Memory B cell (primary cell): ENCODE measurements at regions not wholly inside any gene's neighbourhood (a gene's known extent, or its start where the extent isn't known, plus 50 kb on each side); places are given as distances from the start of the nearest gene placed in this dataset.

Source experiments
- ATAC-seq: fragments of 150-1000 bp; cut with Tn5 transposase; 2 replicates; pipeline ENCODE4 v1.10.0; 2021; ENCODE audit warnings: low read depth, mild to moderate bottlenecking, moderate library complexity
- DNase-seq, 2 donors: peaks; one replicate each; pipeline ENCODE4 v3.0.0; 2022; ENCODE audit warnings: low spot score in 2 of 2
- H3K27ac Mint-ChIP-seq: one replicate; pipeline ENCODE4 v1.8.0; 2022; ENCODE audit warnings: mild to moderate bottlenecking, moderate library complexity, mixed read lengths
- H3K27me3 Mint-ChIP-seq: one replicate; pipeline ENCODE4 v1.8.0; 2022; ENCODE audit warnings: mixed read lengths
- H3K36me3 Mint-ChIP-seq: one replicate; pipeline ENCODE4 v1.8.0; 2022; ENCODE audit warnings: mild to moderate bottlenecking, mixed read lengths
- H3K4me1 Mint-ChIP-seq: one replicate; pipeline ENCODE4 v1.8.0; 2022; ENCODE audit warnings: mixed read lengths
- H3K4me3 Mint-ChIP-seq: one replicate; pipeline ENCODE4 v1.8.0; 2022; ENCODE audit warnings: mild to moderate bottlenecking, moderate library complexity, mixed read lengths
- H3K9me3 Mint-ChIP-seq: one replicate; pipeline ENCODE4 v1.8.0; 2022; ENCODE audit warnings: mixed read lengths

DNA sequence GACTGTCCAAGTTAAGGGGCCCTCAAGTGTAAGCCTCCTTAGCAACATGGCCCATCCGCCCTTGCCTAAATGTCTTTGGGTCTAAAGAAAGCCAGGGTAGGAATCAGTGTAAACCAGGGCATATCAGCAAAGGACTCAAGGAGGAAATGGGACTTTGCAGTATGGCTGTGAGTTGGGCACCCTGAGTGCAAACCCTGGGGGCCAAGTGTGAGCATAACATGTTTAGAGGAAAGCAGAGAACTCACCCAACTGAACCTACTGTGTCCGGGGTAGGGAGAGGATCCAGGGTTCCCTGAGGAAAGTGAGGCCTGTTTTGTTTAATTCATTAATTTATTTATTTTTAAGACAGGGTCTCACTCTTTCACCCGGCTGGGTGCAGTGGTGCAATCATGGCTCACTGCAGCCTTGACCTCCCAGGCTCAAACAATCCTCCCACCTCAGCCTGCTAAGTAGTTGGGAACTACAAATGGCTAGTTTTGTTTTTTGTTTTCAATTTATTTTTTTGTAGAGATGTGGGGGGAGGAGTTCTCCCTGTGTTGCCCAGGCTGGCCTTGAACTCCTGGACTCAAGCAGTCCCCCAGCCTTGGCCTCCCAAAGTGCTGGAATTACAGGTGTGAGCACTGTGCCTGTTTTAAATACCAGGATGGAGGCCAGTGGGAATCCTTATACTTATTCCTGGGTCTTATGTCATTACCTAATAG is 51.0 kb upstream of the ACTR3 start:
- ATAC-seq (no peak), DNase-seq (no peak)
- Mint-ChIP-seq H3K9me3 (no peaks in the 10 kb centered on the region), H3K4me3 (no peak overlapping the region), H3K36me3 (peaks cover 20% of the 10 kb centered on the region), H3K27ac (no peak overlapping the region), H3K27me3 (no peaks in the 10 kb centered on the region), H3K4me1 (no peaks in the 10 kb centered on the region)

DNA sequence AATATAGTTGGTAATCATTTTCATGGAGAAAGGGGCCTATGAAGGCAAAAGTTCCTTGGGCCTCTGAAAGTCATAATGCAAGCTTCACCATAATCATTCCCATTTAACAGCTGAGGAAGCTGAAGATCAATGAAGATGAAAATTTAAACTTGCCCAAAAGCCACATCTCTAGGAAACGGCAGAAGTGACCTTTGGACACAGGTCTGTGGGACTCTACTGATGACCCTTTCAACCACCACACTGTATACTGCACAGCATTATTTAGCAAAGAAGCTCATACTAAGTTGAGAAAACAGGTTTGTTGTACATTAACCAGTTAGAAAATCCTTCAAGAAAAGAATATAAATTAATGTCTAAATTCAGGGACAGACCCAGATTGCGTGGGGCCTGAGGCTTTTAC is 51.6 kb upstream of the ACTR3 start:
- DNase-seq (no peak), ATAC-seq (no peak)
- Mint-ChIP-seq H3K9me3 (no peaks in the 10 kb centered on the region), H3K36me3 (peaks cover 20% of the 10 kb centered on the region), H3K27me3 (no peaks in the 10 kb centered on the region), H3K4me3 (no peak overlapping the region), H3K4me1 (no peaks in the 10 kb centered on the region), H3K27ac (no peak overlapping the region)

DNA sequence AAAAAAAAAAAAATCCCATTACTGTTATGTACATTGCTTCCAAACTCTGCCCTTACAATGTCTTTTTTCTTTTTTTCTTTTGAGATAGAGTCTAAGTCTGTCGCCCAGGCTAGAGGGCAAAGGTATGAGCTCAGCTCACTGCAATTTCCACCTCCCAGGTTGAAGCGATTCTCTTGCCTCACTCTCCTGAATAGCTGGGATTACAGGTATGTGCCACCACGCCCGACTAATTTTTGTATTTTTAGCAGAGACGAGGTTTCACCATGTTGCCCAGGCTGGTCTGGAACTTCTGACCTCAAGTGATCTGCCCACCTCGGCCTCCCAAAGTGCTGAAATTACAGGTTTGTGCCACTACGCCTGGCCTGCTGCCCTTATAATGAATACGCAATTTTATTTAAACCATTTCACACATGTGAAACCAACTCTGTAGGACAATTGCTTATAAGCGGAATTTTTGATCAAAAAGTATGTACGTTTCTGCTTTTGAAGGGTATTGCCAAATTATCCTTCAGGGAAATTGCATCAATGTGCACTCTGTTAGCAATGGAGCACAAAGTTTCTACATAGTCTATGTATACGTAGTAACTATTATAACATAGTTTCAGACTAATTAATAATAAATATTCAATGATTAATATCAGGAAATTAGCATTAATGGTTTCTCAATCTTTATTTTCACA is 55.7 kb upstream of the ACTR3 start:
- H3K27me3 Mint-ChIP-seq: no peaks in the 10 kb centered on the region
- peaks cover 9% of the 10 kb centered on the region for H3K36me3 Mint-ChIP-seq
- DNase-seq (no peak), ATAC-seq (no peak)
- H3K9me3 Mint-ChIP-seq: no peaks in the 10 kb centered on the region
- no peak overlapping the region for H3K4me3 Mint-ChIP-seq
- peaks cover 6% of the 10 kb centered on the region for H3K4me1 Mint-ChIP-seq
- no peak overlapping the region for H3K27ac Mint-ChIP-seq

DNA sequence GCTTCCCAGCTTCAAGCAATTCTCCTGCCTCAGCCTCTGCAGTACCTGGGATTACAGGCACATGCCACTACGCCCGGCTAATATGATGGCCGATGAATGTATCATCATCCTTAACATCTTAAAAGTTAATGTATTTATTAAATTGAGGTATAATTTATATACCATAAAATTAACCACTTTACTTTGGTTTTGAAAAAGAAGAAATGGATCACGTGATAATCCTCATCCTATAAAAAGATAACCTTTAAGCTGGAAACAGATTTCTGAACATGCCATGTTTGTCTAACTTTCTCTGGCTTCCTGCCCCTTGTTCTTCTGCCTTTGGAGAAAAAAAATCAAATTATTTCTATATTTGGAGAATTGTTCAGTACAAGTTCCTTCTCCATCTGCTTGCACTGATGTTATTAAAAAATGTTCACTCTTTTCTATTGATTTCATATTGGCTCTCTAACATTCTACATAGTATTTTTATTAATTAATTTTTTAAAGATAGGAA is 57.0 kb upstream of the ACTR3 start:
- Mint-ChIP-seq H3K4me3 (no peak overlapping the region), H3K27me3 (no peaks in the 10 kb centered on the region), H3K36me3 (peaks cover 14% of the 10 kb centered on the region), H3K4me1 (peaks cover 6% of the 10 kb centered on the region), H3K27ac (no peak overlapping the region), H3K9me3 (no peaks in the 10 kb centered on the region)
- ATAC-seq (no peak), DNase-seq (no peak)

DNA sequence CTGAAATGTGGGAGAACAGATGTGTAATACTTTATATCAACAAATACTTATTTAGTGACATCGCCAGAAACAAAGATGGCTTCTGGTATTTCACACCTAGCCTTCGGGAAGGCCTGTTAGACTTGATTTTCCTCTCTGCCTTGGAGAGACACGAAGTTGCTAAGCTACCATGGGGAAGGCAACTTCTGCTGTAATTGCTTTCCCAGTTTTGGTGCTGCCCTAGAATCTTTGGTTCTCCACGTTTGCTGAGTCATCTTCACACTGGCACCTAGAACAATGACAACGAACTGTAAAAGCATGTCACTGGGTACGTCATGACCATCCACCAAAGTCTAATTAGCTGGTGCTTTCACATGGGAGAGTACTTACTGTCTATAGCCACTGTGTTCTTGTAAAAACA is 58.7 kb upstream of the ACTR3 start:
- H3K4me3 Mint-ChIP-seq: no peak overlapping the region
- no peak overlapping the region for H3K27ac Mint-ChIP-seq
- DNase-seq: no peak

DNA sequence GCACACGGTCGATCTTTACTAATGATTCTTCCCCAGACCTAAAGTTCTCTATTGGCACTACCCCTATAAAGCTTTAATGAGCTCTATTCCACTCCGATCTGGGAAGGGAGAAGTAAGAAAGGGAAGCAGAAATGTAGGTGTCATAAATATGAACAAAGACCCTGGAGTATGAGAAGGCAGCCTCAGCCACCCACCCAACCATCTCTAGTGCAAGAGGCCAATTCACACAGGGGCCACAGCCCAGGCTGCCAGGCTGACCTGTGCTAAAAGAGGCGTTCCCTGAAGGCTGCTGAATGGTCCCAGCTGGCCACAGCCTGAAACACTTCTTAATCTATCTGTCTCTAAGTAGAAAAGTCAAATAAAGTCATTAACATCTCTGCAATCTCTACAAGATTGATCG is 60.1 kb upstream of the ACTR3 start:
- peaks cover 6% of the 10 kb centered on the region for H3K4me1 Mint-ChIP-seq
- H3K27me3 Mint-ChIP-seq: no peaks in the 10 kb centered on the region
- peaks cover 16% of the 10 kb centered on the region for H3K36me3 Mint-ChIP-seq
- no peak overlapping the region for H3K27ac Mint-ChIP-seq
- DNase-seq: no peak
- ATAC-seq: no peak
- H3K4me3 Mint-ChIP-seq: no peak overlapping the region
- no peaks in the 10 kb centered on the region for H3K9me3 Mint-ChIP-seq

More for the DNA sequence above, 58.7 kb upstream of the ACTR3 start:
- Mint-ChIP-seq H3K36me3 (peaks cover 17% of the 10 kb centered on the region), H3K9me3 (no peaks in the 10 kb centered on the region), H3K4me1 (peaks cover 6% of the 10 kb centered on the region), H3K27me3 (no peaks in the 10 kb centered on the region)
- ATAC-seq: no peak

DNA sequence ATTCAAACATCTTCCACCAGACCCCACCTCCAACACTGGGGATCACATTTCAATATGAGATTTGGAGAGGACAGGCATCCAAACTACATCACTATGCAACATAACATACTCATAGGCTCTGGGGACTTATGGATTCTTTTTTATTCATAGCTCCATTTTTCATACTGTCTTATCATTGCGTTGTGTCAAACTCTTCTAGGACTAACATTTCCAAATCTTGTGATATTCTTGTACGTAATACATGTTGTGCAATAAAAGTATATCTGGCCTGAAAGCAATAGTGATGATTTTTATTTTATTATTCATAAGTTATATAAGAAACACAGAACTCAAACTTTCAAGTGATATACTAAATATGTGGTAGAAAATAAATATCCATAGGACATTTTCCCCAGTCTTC is 60.6 kb upstream of the ACTR3 start:
- no peak for ATAC-seq
- Mint-ChIP-seq H3K9me3 (no peaks in the 10 kb centered on the region), H3K27me3 (no peaks in the 10 kb centered on the region), H3K36me3 (peaks cover 16% of the 10 kb centered on the region), H3K4me3 (no peak overlapping the region), H3K27ac (no peak overlapping the region), H3K4me1 (peaks cover 6% of the 10 kb centered on the region)
- no peak for DNase-seq

DNA sequence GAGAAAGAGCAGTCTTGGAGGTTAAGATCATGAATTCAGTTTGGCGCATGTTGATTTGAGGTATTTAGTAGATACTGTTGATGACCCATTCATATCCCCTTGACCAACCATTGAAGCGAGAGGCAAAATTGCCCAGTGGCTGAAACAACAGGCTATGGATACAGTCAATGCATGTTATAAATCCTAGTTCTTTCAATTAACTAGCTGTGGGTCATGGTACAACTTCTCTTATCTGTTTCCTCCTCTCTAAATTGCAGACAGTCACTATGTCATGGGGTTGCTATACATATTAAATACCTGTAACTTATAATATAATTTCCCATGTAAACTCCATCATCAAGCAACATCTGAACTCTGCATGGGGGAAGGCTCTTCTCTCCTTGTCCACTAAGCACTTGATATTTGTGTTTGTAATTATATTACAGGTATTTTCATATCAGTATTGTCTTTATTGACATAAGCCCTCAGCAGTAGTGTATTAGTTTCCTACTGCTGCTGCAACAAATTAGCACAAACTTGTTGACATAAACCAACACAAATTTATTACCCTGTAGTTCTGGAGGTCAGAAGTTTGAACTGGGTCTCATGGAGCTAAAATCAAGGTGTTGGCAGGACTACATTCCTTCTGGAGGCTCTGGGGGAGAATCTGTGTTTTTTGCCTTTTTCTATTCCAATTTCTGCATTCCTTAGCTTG is 61.7 kb upstream of the ACTR3 start:
- Mint-ChIP-seq H3K4me1 (peaks cover 6% of the 10 kb centered on the region), H3K27me3 (no peaks in the 10 kb centered on the region), H3K27ac (no peak overlapping the region), H3K4me3 (no peak overlapping the region), H3K36me3 (peaks cover 17% of the 10 kb centered on the region), H3K9me3 (no peaks in the 10 kb centered on the region)
- no peak for ATAC-seq
- DNase-seq: no peak

DNA sequence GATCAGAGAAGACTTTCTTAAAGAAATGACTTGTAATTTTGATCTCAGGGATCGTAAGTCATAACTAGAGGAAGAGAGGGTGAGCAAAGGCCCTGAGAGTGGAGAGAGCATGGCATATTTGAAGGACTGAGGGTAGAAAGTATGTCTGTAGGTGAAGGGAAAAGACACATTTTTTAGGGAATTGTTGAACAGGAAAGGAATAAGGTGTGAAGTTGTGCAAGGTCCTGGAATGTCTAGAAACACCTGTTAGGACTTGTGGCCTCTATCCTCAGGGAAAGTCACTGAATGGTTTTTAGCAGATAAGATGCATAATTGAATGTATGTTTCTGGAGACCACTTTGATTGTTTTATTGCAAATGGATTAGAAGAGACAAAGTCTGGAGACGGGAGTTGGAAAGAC is 62.5 kb upstream of the ACTR3 start:
- Mint-ChIP-seq H3K27ac (no peak overlapping the region), H3K9me3 (no peaks in the 10 kb centered on the region), H3K27me3 (no peaks in the 10 kb centered on the region), H3K4me1 (peaks cover 6% of the 10 kb centered on the region), H3K4me3 (no peak overlapping the region), H3K36me3 (peaks cover 17% of the 10 kb centered on the region)
- DNase-seq: no peak
- ATAC-seq: no peak

DNA sequence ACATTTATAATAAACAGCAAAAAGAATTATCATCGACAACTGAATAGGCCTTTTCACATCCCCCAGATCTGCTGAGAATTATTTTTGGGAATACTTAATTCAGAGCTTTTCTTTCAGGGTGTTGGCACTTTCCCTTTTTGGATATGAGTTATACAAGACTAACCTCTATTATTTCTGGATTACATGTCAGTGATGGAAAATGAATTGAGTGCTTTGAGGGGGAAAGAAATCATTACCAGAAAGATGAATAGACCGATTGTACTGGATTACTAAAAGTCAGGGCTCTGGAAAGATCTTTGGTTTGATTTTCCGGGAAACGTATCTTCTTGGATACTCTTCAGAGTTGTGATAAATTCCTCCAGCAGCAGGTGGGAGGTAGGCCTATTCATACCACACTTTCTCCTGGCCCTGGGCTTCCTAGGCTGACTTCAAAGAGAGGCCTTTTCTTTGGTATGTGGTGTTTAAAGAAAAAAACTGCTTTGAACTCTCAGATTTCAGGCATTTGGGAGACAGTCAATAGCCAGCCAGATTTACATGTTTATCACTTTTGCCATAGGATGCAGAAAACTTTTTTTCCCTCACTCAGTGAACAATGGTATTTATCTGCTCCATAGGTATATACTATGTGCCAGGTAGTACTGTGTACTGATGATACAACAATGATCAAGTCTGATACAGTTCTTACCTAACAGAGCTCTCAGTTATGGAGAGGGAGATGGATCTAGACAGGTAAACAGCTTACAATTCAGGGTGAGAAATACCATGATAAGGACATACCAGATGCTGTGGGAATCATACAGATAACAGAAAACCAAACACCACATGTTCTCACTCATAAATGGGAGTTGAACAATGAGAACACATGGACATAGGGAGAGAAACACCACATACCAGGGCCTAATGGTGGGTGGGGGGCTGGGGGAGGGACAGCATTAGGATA is 63.3 kb upstream of the ACTR3 start:
- Mint-ChIP-seq H3K4me3 (no peak overlapping the region), H3K27ac (no peak overlapping the region), H3K9me3 (no peaks in the 10 kb centered on the region), H3K27me3 (no peaks in the 10 kb centered on the region), H3K36me3 (peaks cover 15% of the 10 kb centered on the region), H3K4me1 (peaks cover 6% of the 10 kb centered on the region)
- DNase-seq: no peak
- ATAC-seq: no peak

DNA sequence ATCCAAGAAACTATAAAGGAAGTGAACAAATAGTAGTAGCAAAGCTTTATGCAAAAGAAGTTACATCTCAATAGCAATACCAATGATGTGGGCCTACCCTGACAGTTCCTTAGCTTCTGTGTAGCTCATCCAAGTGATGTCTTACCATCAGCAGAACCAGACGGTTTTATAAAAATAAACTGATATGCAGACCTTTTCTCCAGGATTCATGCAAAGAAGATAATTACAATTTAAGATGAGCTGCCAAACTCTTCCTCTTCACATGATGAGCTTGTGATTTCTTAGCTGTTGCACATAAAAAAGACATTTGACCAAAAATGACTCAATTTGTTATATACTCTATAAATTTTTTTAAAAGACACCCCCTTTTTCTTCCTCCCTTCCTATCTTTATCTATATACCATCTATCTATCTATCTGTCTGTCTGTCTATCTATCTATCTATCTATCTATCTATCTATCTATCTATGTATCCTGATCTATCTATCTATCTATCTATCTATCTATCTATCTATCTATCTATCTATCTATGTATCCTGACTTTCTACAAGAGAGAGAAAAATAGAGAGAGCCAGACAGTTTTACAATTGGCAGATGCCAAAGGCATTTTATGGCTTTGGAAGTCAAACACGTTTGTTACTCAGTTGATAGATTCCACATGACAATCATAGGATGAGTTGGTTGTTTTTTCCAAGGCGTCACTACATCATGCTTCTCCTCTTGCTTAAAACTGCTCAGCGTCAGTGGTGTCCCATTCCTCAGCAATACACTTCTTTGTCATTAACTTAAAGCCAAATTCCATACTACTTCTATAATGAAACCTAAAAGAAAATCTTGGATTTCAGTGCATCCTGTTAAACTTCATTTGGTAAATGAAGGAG is 65.9 kb upstream of the ACTR3 start:
- Mint-ChIP-seq H3K27me3 (no peaks in the 10 kb centered on the region), H3K4me1 (no peaks in the 10 kb centered on the region), H3K36me3 (peaks cover 14% of the 10 kb centered on the region), H3K27ac (no peak overlapping the region), H3K9me3 (no peaks in the 10 kb centered on the region), H3K4me3 (no peak overlapping the region)
- DNase-seq (no peak), ATAC-seq (no peak)

DNA sequence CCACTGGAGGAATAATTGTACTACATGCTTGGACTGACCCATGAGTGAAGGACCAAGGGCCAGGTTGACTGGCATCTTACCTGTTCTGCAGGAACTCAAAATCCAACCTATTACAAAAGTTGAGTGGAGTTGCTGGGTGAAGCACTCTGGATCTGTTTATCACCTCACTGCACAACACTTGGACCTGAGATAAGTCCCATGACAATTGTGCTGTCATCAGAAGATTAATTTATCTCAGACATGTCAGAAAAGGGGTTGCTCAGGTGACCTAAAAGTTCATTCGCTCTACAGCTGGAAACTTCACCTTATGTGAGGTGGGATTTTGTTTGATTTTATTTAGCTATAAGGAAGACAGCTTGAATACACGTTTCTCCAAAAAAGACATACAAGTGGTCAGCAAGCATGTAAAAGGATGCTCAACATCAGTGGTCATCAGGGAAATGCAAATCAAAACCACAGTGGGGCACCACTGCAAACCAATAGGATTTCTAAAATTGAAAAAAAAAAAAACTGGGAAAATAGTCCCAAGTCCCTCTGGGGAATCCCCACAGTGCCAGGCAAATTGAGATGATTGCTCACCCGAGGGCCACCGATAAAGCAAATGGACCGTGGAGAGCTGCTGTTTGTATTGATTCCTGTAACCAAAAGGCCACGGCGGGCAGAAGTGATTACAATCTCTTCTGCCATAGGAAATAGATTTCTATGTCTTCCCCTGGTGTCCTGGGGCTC is 65.8 kb upstream of the SLC35F5 start:
- ATAC-seq: no peak
- Mint-ChIP-seq H3K36me3 (peaks cover 6% of the 10 kb centered on the region), H3K4me1 (no peaks in the 10 kb centered on the region), H3K9me3 (no peaks in the 10 kb centered on the region), H3K27me3 (no peaks in the 10 kb centered on the region), H3K4me3 (no peak overlapping the region), H3K27ac (peak overlapping the region; percentile 25)
- no peak for DNase-seq
